Gastrocnemius medialis (tissue), 4 donors: ENCODE measurements at regions not wholly inside any gene's neighbourhood (a gene's known extent, or its start where the extent isn't known, plus 50 kb on each side); places are given as distances from the start of the nearest gene placed in this dataset.

Source experiments
- ATAC-seq, 2 donors: fragments of 150-250 bp; one replicate each; pipeline ENCODE4 v1.9.1; 2016
- DNase-seq, 2 donors: peaks; one replicate each; pipeline ENCODE4 v3.0.0-alpha.2; 2019
- H3K27ac ChIP-seq, 4 donors: fragments of 200-600 bp; sonication (generic); 1 replicate in 1 of 4; 2 replicates in 3 of 4; pipeline ENCODE4 v1.5.1; 2016 to 2018; ENCODE audit warnings: mild to moderate bottlenecking in 2 of 4, moderate library complexity in 1 of 4
- H3K27me3 ChIP-seq, 3 donors: fragments of 200-600 bp; sonication (generic) in 2 of 3; 1 replicate in 1 of 3; 2 replicates in 2 of 3; pipeline versions ENCODE4 v1.5.1 to v1.6.0; 2016 to 2019; ENCODE audit warnings: mild to moderate bottlenecking in 1 of 3, moderate library complexity in 1 of 3
- H3K36me3 ChIP-seq, 2 donors: fragments of 200-600 bp; sonication (generic) in 1 of 2; one replicate each; pipeline ENCODE4 v1.5.1; 2017 to 2018
- H3K4me1 ChIP-seq, 2 donors: fragments of 200-600 bp; sonication (generic) in 1 of 2; one replicate each; pipeline ENCODE4 v1.5.1; 2016 to 2017; ENCODE audit warnings: mild to moderate bottlenecking in 2 of 2
- H3K4me3 ChIP-seq, 4 donors: fragments of 200-600 bp; sonication (generic) in 3 of 4; 1 replicate in 1 of 4; 2 replicates in 3 of 4; pipeline ENCODE4 v1.5.1; 2016 to 2019; ENCODE audit warnings: mild to moderate bottlenecking in 2 of 4
- H3K9me3 ChIP-seq, 3 donors: fragments of 200-600 bp; sonication (generic) in 2 of 3; 1 replicate in 1 of 3; 2 replicates in 2 of 3; pipeline ENCODE4 v1.5.1; 2016 to 2019
- POLR2A ChIP-seq, 2 donors: fragments of 450-650 bp; IDR thresholded peaks; one replicate each; pipeline ENCODE4 v1.6.1; 2017; ENCODE audit warnings: antibody characterized with exemption in 2 of 2, mild to moderate bottlenecking in 2 of 2, moderate library complexity in 2 of 2
- in situ Hi-C, 4 donors: fragments of 200-750 bp; cut with MboI; loops; one replicate each; pipeline versions ENCODE4 v1.15.0 to v1.8.0; 2017; ENCODE audit warnings: low sequenced_read_pairs in 4 of 4
- intact Hi-C: fragments of 100-400 bp; cut with DNase I; formaldehyde crosslinking; loops from one replicate; pipeline ENCODE4 v1.15.1; 2023; ENCODE audit warnings: low total_unique reads
- TF ChIP-seq, protein P1 (sequence below), 5 experiments: fragments of 450-650 bp in 3 of 5; fragments of 200-600 bp in 2 of 5; sonication (generic) in 2 of 5; IDR thresholded peaks in 4 of 5; conservative IDR thresholded peaks in 1 of 5; 1 replicate in 4 of 5; 2 replicates in 1 of 5; pipeline ENCODE4 v1.5.1; 2016 to 2019; ENCODE audit warnings: antibody characterized with exemption in 5 of 5, mild to moderate bottlenecking in 3 of 5, moderate library complexity in 3 of 5

DNA sequence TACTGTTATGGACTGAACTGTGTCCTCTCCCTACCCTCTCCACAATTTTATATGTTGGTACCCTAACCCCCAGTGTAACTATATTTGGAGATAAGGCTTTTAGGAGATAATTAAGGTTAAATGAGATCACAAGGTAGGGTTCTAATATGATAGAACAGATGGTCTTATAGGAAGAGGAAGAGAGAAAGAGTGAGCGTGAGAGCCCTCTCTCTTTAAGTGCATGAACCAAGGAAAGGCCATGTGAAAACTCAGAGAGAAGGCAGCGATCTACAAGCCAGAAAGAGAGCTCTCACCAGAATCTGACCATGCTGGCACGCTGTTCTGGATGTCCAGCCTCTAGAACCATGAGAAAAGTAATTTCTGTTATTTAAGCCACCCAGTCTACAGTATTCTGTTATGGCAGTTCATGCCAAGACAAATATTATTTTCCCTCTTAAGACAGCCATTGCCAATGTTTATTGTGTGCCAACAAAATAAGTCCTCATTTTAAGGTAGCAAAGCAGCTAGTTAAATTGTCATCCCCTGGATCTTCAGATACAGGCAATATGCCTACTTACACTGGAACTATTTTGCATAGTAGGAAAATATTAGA, 336.2 kb downstream of the MID1IP1 start:
- ATAC-seq, result no peak
- DNase-seq, result no peak
- Histone ChIP-seq H3K27me3 (no peaks in the 10 kb centered on the region), H3K27ac (no peak overlapping the region), H3K4me3 (no peak overlapping the region), H3K36me3 (no peaks in the 10 kb centered on the region), H3K9me3 (no peaks in the 10 kb centered on the region), H3K4me1 (peaks cover 0 to 4% of the 10 kb centered on the region in 2 donors)
- in situ Hi-C loops (loop anchor here in 1 of 4 donors (25.0 kb wide), 1 partner anchor 375 kb away; no protein-coding TSS in a partner anchor), intact Hi-C loops (no loop called here)
- TF ChIP-seq, protein P1, sequence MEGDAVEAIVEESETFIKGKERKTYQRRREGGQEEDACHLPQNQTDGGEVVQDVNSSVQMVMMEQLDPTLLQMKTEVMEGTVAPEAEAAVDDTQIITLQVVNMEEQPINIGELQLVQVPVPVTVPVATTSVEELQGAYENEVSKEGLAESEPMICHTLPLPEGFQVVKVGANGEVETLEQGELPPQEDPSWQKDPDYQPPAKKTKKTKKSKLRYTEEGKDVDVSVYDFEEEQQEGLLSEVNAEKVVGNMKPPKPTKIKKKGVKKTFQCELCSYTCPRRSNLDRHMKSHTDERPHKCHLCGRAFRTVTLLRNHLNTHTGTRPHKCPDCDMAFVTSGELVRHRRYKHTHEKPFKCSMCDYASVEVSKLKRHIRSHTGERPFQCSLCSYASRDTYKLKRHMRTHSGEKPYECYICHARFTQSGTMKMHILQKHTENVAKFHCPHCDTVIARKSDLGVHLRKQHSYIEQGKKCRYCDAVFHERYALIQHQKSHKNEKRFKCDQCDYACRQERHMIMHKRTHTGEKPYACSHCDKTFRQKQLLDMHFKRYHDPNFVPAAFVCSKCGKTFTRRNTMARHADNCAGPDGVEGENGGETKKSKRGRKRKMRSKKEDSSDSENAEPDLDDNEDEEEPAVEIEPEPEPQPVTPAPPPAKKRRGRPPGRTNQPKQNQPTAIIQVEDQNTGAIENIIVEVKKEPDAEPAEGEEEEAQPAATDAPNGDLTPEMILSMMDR (IDR thresholded peaks at IDR 0.05 in 4 of 5, conservative IDR thresholded peaks at IDR 0.05 in 1 of 5), result no peak
- TF ChIP-seq POLR2A (IDR thresholded peaks at IDR 0.05), result no peak

DNA sequence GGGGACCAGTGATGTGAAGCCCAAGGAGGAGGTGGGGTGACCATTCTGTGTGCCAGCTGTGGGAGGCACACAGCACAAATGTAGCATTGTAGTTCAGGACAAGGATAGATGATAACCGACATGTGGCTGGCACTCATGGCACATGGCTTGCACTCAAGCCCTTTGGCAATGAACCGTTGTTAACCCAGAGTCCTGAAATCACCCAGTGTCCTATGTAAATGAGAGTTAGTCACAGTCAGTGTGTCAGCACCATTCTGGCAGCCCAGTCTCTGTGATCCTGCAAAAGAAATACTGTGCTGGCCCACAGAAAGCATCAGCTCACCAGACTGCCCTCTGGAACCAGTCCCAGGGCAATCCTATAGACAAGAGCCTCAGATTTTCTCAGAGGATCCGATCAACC, 339.3 kb downstream of the MID1IP1 start:
- intact Hi-C loops, result loop anchor here (5.0 kb wide), 2 partner anchors 102 to 138 kb away; no protein-coding TSS in a partner anchor
- Histone ChIP-seq H3K27me3 (no peaks in the 10 kb centered on the region), H3K27ac (peak overlapping the region in 2 of 4 donors; percentile 31 to 78), H3K9me3 (no peaks in the 10 kb centered on the region), H3K4me1 (peaks cover 0 to 6% of the 10 kb centered on the region in 2 donors), H3K36me3 (no peaks in the 10 kb centered on the region), H3K4me3 (no peak overlapping the region)
- ATAC-seq (peak; percentile 94 to 98), DNase-seq (peak; percentile 43 to 64)
- in situ Hi-C loops, result loop anchor here in 3 of 4 donors (10.0 to 25.0 kb wide), 4 partner anchors 146 to 386 kb away; no protein-coding TSS in a partner anchor
- TF ChIP-seq, protein P1 (IDR thresholded peaks at IDR 0.05 in 4 of 5, conservative IDR thresholded peaks at IDR 0.05 in 1 of 5), result no peak
- TF ChIP-seq POLR2A (IDR thresholded peaks at IDR 0.05), result no peak

DNA sequence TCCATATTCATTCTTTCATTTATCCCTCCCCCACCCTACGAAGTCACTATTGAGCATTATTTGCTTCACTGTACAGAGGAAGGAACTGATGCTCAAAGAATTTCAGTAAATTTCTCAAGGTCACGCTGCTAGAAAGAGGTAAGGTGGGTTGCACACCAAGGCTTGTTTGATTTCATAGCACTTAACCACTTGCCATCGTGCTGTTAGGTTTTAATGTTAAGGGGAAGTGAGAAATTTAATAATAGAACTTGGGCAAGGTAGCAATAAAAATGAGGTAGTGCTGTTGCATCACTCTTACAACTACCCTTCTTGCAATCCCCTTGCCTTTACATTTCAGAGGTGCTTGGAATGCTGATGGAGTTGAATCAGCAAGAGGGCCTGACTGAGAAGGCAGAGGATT, 343.1 kb downstream of the MID1IP1 start:
- no peak for TF ChIP-seq POLR2A (IDR thresholded peaks at IDR 0.05)
- TF ChIP-seq, protein P1 (IDR thresholded peaks at IDR 0.05 in 4 of 5, conservative IDR thresholded peaks at IDR 0.05 in 1 of 5), result no peak
- ATAC-seq (no peak), DNase-seq (no peak)
- intact Hi-C loops, result loop anchor here (5.0 kb wide), 2 partner anchors 98 to 142 kb away; no protein-coding TSS in a partner anchor
- H3K4me3 ChIP-seq, result no peak overlapping the region
- in situ Hi-C loops, result loop anchor here in 3 of 4 donors (10.0 to 25.0 kb wide), 4 partner anchors 150 to 390 kb away; no protein-coding TSS in a partner anchor
- H3K27ac ChIP-seq, result peak overlapping the region in 1 of 4 donors; percentile 9
- no peaks in the 10 kb centered on the region for H3K27me3 ChIP-seq
- H3K36me3 ChIP-seq, result no peaks in the 10 kb centered on the region
- peaks cover 1 to 15% of the 10 kb centered on the region in 2 donors for H3K4me1 ChIP-seq
- H3K9me3 ChIP-seq, result no peaks in the 10 kb centered on the region

DNA sequence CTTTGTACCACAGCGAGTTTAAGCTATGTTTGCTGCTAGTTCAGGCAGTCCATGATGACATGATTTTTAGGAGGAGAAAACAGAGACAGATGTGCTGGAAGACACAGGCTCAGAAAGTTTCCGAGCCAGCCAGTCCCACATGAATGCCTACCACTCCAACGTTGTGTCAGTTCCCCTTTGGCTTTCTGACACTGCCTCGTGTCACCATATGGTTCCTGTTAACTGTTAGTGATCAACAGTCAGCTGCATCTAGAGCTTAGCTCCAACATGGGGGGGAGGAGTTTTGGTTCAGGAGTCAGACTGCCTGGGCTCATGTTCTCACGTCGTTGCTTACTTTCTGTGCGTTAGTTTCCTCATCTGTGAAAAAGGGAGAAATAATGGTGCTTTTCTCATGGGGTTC, 343.7 kb downstream of the MID1IP1 start:
- H3K9me3 ChIP-seq, result no peaks in the 10 kb centered on the region
- no peak for TF ChIP-seq POLR2A (IDR thresholded peaks at IDR 0.05)
- TF ChIP-seq, protein P1 (IDR thresholded peaks at IDR 0.05 in 4 of 5, conservative IDR thresholded peaks at IDR 0.05 in 1 of 5), result no peak
- intact Hi-C loops (loop anchor here (5.0 kb wide), 3 partner anchors 78 to 143 kb away; no protein-coding TSS in a partner anchor), in situ Hi-C loops (loop anchor here in 3 of 4 donors (10.0 to 25.0 kb wide), 4 partner anchors 150 to 390 kb away; no protein-coding TSS in a partner anchor)
- H3K4me1 ChIP-seq, result peaks cover 4 to 17% of the 10 kb centered on the region in 2 donors
- H3K27me3 ChIP-seq, result no peaks in the 10 kb centered on the region
- no peak overlapping the region for H3K4me3 ChIP-seq
- H3K27ac ChIP-seq, result no peak overlapping the region
- DNase-seq (no peak), ATAC-seq (peak in 1 of 2 donors; percentile 6)
- H3K36me3 ChIP-seq, result no peaks in the 10 kb centered on the region
